ENCODE measurements at regions not wholly inside any gene's neighbourhood (a gene's known extent, or its start where the extent isn't known, plus 50 kb on each side); places are given as distances from the start of the nearest gene placed in this dataset.

DNA sequence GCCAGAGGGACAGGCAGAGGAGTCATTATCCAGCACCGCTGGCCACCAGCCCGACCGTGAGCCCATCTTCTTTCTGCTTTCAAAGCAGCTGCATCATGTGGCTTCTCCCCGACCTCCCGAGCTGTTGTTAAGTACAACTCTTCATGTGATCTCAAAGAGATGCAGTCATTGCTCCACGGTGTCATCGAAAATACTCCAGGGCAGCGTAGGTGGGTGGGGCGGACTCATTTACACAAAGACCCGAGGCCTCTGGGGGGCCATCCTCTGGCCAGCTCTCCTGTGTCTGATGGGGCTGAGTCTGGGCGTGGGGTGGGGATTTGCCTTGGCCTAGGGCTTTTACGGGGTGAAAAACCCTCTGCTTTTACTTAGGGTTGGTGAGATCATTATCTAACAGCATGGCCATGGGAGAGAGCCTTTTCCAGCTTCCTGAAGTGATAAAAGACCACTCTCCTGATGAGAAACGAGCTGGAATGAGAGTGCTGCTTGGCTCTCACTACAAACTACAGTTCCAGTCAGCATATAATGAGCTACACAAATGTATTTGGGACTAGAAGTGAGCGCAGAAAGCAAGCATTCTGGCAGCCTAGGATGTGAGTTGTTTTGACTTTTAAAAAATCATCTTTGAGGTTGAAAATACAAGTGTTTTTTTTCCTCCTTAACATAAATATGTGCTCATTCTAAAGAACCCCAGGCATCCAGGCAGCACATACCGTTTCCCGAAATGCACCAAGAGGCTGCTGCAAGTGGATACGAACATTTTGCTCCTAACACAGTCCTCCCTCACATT is 165.0 kb downstream of the RHOU start:
- intact Hi-C loops (cut with DNase I), result no loop called here
- Histone ChIP-seq H3K9me3 (no peaks in the 10 kb centered on the region), H3K27me3 (ENCODE audit: insufficient read depth in 3 of 3, low read length in 2 of 3) (no peaks in the 10 kb centered on the region), H3K27ac (no peak overlapping the region), H3K36me3 (ENCODE audit: insufficient read depth in 1 of 2, low read depth in 1 of 2) (no peaks in the 10 kb centered on the region), H3K4me1 (peaks cover 5% of the 10 kb centered on the region), H3K4me3 (no peak overlapping the region)
- 53 to 60% (median 54%) methylated on average over 17 of the region's 17 CpGs for WGBS, 3 donors
- peak; percentile 46 to 69 for DNase-seq
- TF ChIP-seq, protein P1, sequence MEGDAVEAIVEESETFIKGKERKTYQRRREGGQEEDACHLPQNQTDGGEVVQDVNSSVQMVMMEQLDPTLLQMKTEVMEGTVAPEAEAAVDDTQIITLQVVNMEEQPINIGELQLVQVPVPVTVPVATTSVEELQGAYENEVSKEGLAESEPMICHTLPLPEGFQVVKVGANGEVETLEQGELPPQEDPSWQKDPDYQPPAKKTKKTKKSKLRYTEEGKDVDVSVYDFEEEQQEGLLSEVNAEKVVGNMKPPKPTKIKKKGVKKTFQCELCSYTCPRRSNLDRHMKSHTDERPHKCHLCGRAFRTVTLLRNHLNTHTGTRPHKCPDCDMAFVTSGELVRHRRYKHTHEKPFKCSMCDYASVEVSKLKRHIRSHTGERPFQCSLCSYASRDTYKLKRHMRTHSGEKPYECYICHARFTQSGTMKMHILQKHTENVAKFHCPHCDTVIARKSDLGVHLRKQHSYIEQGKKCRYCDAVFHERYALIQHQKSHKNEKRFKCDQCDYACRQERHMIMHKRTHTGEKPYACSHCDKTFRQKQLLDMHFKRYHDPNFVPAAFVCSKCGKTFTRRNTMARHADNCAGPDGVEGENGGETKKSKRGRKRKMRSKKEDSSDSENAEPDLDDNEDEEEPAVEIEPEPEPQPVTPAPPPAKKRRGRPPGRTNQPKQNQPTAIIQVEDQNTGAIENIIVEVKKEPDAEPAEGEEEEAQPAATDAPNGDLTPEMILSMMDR (IDR thresholded peaks at IDR 0.05), result no peak
- ATAC-seq, result peak in 1 of 4 donors; percentile 7

DNA sequence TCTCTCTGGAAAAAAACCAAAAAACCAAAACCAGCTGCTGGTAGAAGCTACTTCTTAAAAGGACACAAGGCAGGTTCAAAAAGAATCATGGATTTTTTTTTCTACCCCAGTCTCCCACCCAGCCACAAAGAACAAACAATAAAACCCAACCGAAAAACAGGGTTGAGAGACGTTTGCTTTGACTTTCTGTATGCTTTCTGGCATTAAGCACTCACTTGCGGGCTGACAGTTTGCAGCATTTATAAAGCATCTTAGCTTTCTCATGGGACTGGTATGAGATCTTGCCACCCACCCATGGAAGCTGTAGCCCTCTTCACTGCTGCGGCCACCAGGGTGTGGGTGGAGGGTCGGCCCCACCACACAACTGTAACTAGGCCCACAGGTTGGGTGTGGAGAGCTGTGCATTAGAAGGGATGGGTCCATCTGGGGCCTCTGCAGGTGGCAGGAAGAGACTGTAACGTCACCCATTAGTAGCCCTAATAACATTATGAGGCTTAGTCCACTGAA is 165.7 kb downstream of the RHOU start:
- Histone ChIP-seq H3K27me3 (ENCODE audit: insufficient read depth in 3 of 3, low read length in 2 of 3) (no peaks in the 10 kb centered on the region), H3K9me3 (no peaks in the 10 kb centered on the region), H3K36me3 (ENCODE audit: insufficient read depth in 1 of 2, low read depth in 1 of 2) (no peaks in the 10 kb centered on the region), H3K4me1 (peaks cover 5% of the 10 kb centered on the region), H3K4me3 (no peak overlapping the region), H3K27ac (no peak overlapping the region)
- no peak for DNase-seq
- ATAC-seq, result no peak
- 64 to 80% (median 79%) methylated on average over 6 of the region's 6 CpGs for WGBS, 3 donors
- intact Hi-C loops (cut with DNase I), result no loop called here
- TF ChIP-seq, protein P1 (IDR thresholded peaks at IDR 0.05), result no peak

DNA sequence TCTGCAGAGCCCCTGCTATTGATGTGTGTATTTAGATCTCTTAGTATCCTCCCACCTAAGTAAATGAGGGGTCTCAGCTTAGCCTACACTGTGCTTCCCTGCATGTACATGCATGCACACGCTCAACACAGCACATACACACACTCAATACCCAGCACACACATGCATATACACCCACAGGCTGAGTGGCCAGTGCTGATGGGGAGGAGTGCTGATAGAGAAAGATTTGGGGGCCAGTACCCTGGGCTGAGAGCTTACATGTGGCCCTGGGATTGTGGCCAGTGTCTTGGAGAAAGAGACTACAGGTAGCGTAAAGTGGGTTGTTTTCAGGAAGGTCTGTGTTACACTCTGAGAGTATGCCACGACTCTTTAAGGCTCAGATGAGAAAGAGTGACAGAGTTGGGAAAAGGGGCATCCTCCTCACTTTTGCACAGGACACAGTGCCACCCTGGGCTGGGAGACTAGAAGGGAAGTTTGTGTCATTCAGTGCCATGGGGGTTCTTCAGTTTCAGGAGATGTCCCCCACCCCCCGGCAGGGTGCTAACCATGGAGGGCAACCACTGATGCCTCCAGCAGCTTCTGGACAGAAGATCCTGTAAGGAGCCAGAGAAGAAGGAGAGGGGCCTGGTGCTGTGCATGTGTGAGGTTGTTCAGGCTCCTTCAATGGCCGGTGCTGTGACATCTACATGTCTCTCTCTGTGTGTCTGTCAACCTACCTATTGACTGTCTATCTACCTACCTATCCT is 166.8 kb downstream of the RHOU start:
- no peak for ATAC-seq
- 69 to 95% (median 87%) methylated on average over 5 of the region's 5 CpGs for WGBS, 3 donors
- intact Hi-C loops (cut with DNase I), result no loop called here
- Histone ChIP-seq H3K36me3 (ENCODE audit: insufficient read depth in 1 of 2, low read depth in 1 of 2) (no peaks in the 10 kb centered on the region), H3K4me3 (no peak overlapping the region), H3K9me3 (no peaks in the 10 kb centered on the region), H3K27ac (no peak overlapping the region), H3K4me1 (peaks cover 5% of the 10 kb centered on the region), H3K27me3 (ENCODE audit: insufficient read depth in 3 of 3, low read length in 2 of 3) (no peaks in the 10 kb centered on the region)
- TF ChIP-seq, protein P1 (IDR thresholded peaks at IDR 0.05), result no peak
- no peak for DNase-seq

DNA sequence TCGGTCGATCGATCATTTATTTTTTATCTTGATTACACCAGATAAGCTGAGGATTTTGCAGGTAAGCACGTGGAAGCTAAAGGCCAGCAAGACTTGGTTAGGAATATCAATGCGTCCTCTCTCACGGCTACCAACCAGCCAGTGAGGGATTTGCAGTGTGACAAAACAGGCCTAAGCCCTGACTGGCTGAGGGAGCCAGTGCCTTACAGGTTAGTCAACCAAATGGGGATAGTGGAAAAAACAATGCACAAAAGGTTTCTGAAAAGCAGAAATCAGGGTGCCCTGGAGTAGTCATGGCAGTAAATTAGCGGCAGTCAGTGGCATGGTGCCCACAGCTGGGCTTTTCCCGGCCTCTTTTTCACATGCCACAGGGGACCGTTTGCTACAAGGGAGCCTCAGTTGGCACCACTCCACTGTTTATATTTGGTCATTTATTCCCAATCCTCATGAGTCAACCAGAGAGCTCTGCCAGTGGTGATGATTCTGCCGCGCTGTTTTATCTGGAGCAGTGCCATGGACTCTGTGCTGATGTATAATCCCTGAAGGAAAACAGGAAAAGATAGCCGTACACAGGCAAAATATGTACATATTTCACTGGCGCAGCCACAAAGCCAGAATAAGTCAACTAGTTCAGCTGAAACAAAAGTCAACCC is 167.6 kb downstream of the RHOU start:
- H3K36me3 ChIP-seq (ENCODE audit: insufficient read depth in 1 of 2, low read depth in 1 of 2), result no peaks in the 10 kb centered on the region
- WGBS, 3 donors, result 43 to 47% (median 44%) methylated on average over 13 of the region's 13 CpGs
- no peaks in the 10 kb centered on the region for H3K27me3 ChIP-seq (ENCODE audit: insufficient read depth in 3 of 3, low read length in 2 of 3)
- ATAC-seq (peak; percentile 74 to 91 (median 82)), DNase-seq (peak; percentile 71 to 81)
- TF ChIP-seq, protein P1 (IDR thresholded peaks at IDR 0.05), result no peak
- no peak overlapping the region for H3K27ac ChIP-seq
- peaks cover 5% of the 10 kb centered on the region for H3K4me1 ChIP-seq
- H3K9me3 ChIP-seq, result no peaks in the 10 kb centered on the region
- no peak overlapping the region for H3K4me3 ChIP-seq
- intact Hi-C loops (cut with DNase I), result no loop called here

Data from psoas muscle (tissue), 7 donors.